CD14-positive monocyte (primary cell): ENCODE measurements at regions not wholly inside any gene's neighbourhood (a gene's known extent, or its start where the extent isn't known, plus 50 kb on each side); places are given as distances from the start of the nearest gene placed in this dataset.

Experiments used
- DNase-seq, 3 donors: peaks; one replicate each; pipeline ENCODE4 v3.0.0-alpha.2; 2011 to 2022
- H2AFZ ChIP-seq: 2 replicates; pipeline ENCODE4 v1.6.0; 2012; ENCODE audit warnings: mild to moderate bottlenecking, low read depth, low read length, inconsistent platforms; ENCODE audit not compliant: insufficient read depth, poor library complexity, severe bottlenecking
- H3K27ac ChIP-seq, 2 donors: 1 replicate in 1 of 2; 2 replicates in 1 of 2; pipeline ENCODE4 v1.5.1; 2012 to 2013; ENCODE audit warnings: low read length in 2 of 2, control low read depth in 1 of 2, inconsistent platforms in 1 of 2, low read depth in 1 of 2, mild to moderate bottlenecking in 1 of 2
- H3K27me3 ChIP-seq, 2 donors: one replicate each; pipeline versions ENCODE4 v1.6.0 to v1.6.1; 2011 to 2013; ENCODE audit warnings: low read length in 2 of 2; ENCODE audit not compliant: control insufficient read depth in 2 of 2, insufficient read depth in 2 of 2
- H3K36me3 ChIP-seq, 2 donors: replicated peaks in 1 of 2; 1 replicate in 1 of 2; 2 replicates in 1 of 2; pipeline versions ENCODE4 v1.5.1 to v1.6.1; 2012 to 2013; ENCODE audit warnings: low read length in 2 of 2, control low read depth in 1 of 2, inconsistent platforms in 1 of 2, mild to moderate bottlenecking in 1 of 2; ENCODE audit not compliant: insufficient read depth in 2 of 2, control insufficient read depth in 1 of 2
- H3K4me1 ChIP-seq, 2 donors: 1 replicate in 1 of 2; 2 replicates in 1 of 2; pipeline versions ENCODE4 v1.5.1 to v1.6.1; 2012 to 2013; ENCODE audit warnings: low read length in 2 of 2, control low read depth in 1 of 2, inconsistent platforms in 1 of 2, mild to moderate bottlenecking in 1 of 2, moderate library complexity in 1 of 2; ENCODE audit not compliant: insufficient read depth in 2 of 2, control insufficient read depth in 1 of 2
- H3K4me2 ChIP-seq: replicated peaks from 2 replicates; pipeline ENCODE3; 2012; ENCODE audit warnings: low read length, moderate library complexity, mild to moderate bottlenecking; ENCODE audit not compliant: poor library complexity, severe bottlenecking; ENCODE audit errors: extremely low read depth
- H3K4me3 ChIP-seq, 3 experiments: fragments of 200-600 bp in 1 of 3; sonication (generic) in 1 of 3; replicated peaks in 1 of 3; 1 replicate in 2 of 3; 2 replicates in 1 of 3; pipeline ENCODE4 v1.5.1; 2011 to 2013; ENCODE audit warnings: low read length in 3 of 3, mild to moderate bottlenecking in 3 of 3, control low read depth in 2 of 3, low read depth in 2 of 3, inconsistent platforms in 1 of 3, moderate library complexity in 1 of 3
- H3K79me2 ChIP-seq: 2 replicates; pipeline ENCODE4 v1.6.0; 2012; ENCODE audit warnings: mild to moderate bottlenecking, control low read depth, inconsistent platforms, low read length, moderate library complexity; ENCODE audit not compliant: insufficient read depth
- H3K9ac ChIP-seq: 2 replicates; pipeline ENCODE4 v1.6.0; 2017; ENCODE audit warnings: low read length, mild to moderate bottlenecking; ENCODE audit not compliant: insufficient read depth, poor library complexity, severe bottlenecking
- H3K9me3 ChIP-seq, 2 donors: replicated peaks in 1 of 2; 1 replicate in 1 of 2; 2 replicates in 1 of 2; pipeline versions ENCODE4 v1.5.1 to v1.6.1; 2012 to 2013; ENCODE audit warnings: low read length in 2 of 2, control low read depth in 1 of 2; ENCODE audit not compliant: control insufficient read depth in 1 of 2, insufficient read depth in 1 of 2
- H4K20me1 ChIP-seq: 2 replicates; pipeline ENCODE4 v1.6.0; 2012; ENCODE audit warnings: mild to moderate bottlenecking, low read length, control low read depth, moderate library complexity; ENCODE audit not compliant: insufficient read depth
- H3K27ac Mint-ChIP-seq, 7 donors: one replicate each; pipeline ENCODE4 v1.8.0; 2020; ENCODE audit warnings: mild to moderate bottlenecking in 7 of 7, mixed read lengths in 7 of 7, moderate library complexity in 6 of 7, inconsistent platforms in 2 of 7
- H3K27me3 Mint-ChIP-seq, 3 donors: one replicate each; pipeline ENCODE4 v1.8.0; 2021 to 2022; ENCODE audit warnings: low read depth in 3 of 3, mild to moderate bottlenecking in 3 of 3, mixed read lengths in 3 of 3, moderate library complexity in 3 of 3, inconsistent platforms in 1 of 3
- H3K36me3 Mint-ChIP-seq, 2 donors: one replicate each; pipeline ENCODE4 v1.8.0; 2020; ENCODE audit warnings: mixed read lengths in 2 of 2, inconsistent platforms in 1 of 2, mild to moderate bottlenecking in 1 of 2
- H3K4me1 Mint-ChIP-seq: one replicate; pipeline ENCODE4 v1.8.0; 2020; ENCODE audit warnings: mild to moderate bottlenecking, mixed read lengths
- H3K4me3 Mint-ChIP-seq, 2 donors: one replicate each; pipeline ENCODE4 v1.8.0; 2020; ENCODE audit warnings: mild to moderate bottlenecking in 2 of 2, mixed read lengths in 2 of 2, moderate library complexity in 1 of 2
- H3K9me3 Mint-ChIP-seq, 7 donors: one replicate each; pipeline ENCODE4 v1.8.0; 2020 to 2022; ENCODE audit warnings: mixed read lengths in 7 of 7, mild to moderate bottlenecking in 6 of 7, moderate library complexity in 6 of 7, inconsistent platforms in 2 of 7
- WGBS: methylation state at CpG from one replicate; pipeline ENCODE4 v1.1.5; 2013; ENCODE audit warnings: missing lambda C conversion rate; ENCODE audit not compliant: insufficient coverage; 5-methylcytosine and 5-hydroxymethylcytosine counted together
- intact Hi-C, 2 donors: fragments of 100-400 bp; cut with micrococcal nuclease; formaldehyde crosslinking; loops; one replicate each; pipeline versions ENCODE4 v1.15.0 to v1.15.1; 2023
- TF ChIP-seq, protein P1 (sequence below): fragments of 200-600 bp; IDR thresholded peaks from one replicate; pipeline ENCODE4 v1.8.0; 2022; ENCODE audit warnings: antibody characterized with exemption, mild to moderate bottlenecking

DNA sequence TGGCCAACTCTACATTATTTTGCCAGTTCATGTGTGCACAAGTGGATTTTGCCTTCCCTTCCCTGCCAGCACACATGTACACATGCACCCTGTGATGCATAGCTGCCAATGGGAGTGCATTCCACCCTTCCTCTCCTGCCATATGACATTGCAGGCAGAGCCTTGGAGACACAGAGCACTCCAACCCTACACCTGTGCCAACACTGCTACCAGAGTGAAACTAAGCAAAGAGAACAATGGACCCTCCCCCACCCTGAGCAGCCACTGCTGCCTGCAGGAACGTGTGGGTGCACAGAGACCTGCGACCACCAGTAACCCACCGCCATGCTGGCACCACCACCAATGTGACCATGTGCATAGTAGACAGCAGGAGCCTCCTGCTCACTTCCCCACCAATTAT, 78.4 kb downstream of the ITM2A start:
- 100% methylated on average over 2 of the region's 3 CpGs for WGBS
- Mint-ChIP-seq H3K9me3 (no peaks in the 10 kb centered on the region), H3K4me3 (no peak overlapping the region), H3K36me3 (no peaks in the 10 kb centered on the region), H3K27me3 (no peaks in the 10 kb centered on the region), H3K27ac (no peak overlapping the region), H3K4me1 (no peaks in the 10 kb centered on the region)
- Histone ChIP-seq H3K9me3 (no peaks in the 10 kb centered on the region), H3K79me2 (no peaks in the 10 kb centered on the region), H3K4me2 (no peak overlapping the region), H4K20me1 (no peaks in the 10 kb centered on the region), H2AFZ (no peak overlapping the region), H3K27ac (no peak overlapping the region), H3K27me3 (no peaks in the 10 kb centered on the region), H3K4me3 (no peak overlapping the region), H3K9ac (no peak overlapping the region), H3K4me1 (no peaks in the 10 kb centered on the region), H3K36me3 (no peaks in the 10 kb centered on the region)
- no peak for DNase-seq
- TF ChIP-seq, protein P1, sequence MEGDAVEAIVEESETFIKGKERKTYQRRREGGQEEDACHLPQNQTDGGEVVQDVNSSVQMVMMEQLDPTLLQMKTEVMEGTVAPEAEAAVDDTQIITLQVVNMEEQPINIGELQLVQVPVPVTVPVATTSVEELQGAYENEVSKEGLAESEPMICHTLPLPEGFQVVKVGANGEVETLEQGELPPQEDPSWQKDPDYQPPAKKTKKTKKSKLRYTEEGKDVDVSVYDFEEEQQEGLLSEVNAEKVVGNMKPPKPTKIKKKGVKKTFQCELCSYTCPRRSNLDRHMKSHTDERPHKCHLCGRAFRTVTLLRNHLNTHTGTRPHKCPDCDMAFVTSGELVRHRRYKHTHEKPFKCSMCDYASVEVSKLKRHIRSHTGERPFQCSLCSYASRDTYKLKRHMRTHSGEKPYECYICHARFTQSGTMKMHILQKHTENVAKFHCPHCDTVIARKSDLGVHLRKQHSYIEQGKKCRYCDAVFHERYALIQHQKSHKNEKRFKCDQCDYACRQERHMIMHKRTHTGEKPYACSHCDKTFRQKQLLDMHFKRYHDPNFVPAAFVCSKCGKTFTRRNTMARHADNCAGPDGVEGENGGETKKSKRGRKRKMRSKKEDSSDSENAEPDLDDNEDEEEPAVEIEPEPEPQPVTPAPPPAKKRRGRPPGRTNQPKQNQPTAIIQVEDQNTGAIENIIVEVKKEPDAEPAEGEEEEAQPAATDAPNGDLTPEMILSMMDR = no peak
- intact Hi-C loops = no loop called here

DNA sequence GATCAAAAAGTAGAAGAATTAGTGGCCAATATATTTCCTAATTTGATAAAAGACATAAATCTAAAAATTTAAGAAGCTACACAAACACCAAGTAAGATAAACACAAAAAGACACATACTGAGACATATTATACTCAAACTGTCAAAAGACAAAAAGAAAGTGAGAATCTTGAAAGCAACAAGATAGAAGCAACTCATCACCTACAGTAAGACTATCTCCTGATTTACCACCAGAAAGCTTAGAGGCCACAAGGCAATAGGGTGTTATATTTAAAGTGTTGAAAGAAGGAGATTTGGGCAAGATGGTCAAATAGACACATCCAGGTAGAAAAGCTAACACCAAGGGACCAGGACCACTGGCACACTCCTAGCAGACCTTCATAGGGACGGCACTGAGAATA, 79.4 kb downstream of the ITM2A start:
- H3K9ac ChIP-seq = no peak overlapping the region
- TF ChIP-seq, protein P1 = no peak
- intact Hi-C loops = no loop called here
- no peaks in the 10 kb centered on the region for H3K4me1 ChIP-seq
- H3K9me3 ChIP-seq = no peaks in the 10 kb centered on the region
- DNase-seq = no peak
- no peaks in the 10 kb centered on the region for H3K36me3 ChIP-seq
- Mint-ChIP-seq H3K9me3 (no peaks in the 10 kb centered on the region), H3K27me3 (no peaks in the 10 kb centered on the region), H3K4me1 (no peaks in the 10 kb centered on the region), H3K4me3 (no peak overlapping the region), H3K36me3 (no peaks in the 10 kb centered on the region), H3K27ac (no peak overlapping the region)
- no peaks in the 10 kb centered on the region for H3K79me2 ChIP-seq
- H3K4me2 ChIP-seq = no peak overlapping the region
- H3K4me3 ChIP-seq = no peak overlapping the region
- no peak overlapping the region for H2AFZ ChIP-seq
- no peaks in the 10 kb centered on the region for H4K20me1 ChIP-seq
- no CpG with 5 or more reads among the region's 1 CpG for WGBS
- no peaks in the 10 kb centered on the region for H3K27me3 ChIP-seq
- no peak overlapping the region for H3K27ac ChIP-seq
